Fibroblast of the aortic adventitia (primary cell): ENCODE measurements at regions not wholly inside any gene's neighbourhood (a gene's known extent, or its start where the extent isn't known, plus 50 kb on each side); places are given as distances from the start of the nearest gene placed in this dataset.
"Not testable (repeated sequence)": the region's sequence is repeated elsewhere in the genome, so short reads cannot be mapped to it uniquely, and the experiment has no call there.

Experiments
- DNase-seq: peaks from one replicate; pipeline ENCODE4 v3.0.0-alpha.2; 2010; ENCODE audit warnings: low read depth
- H3K4me3 ChIP-seq: 2 replicates; pipeline ENCODE4 v1.5.1; 2011; ENCODE audit warnings: low read depth, mild to moderate bottlenecking, control low read depth, low read length, moderate library complexity
- CTCF ChIP-seq: IDR thresholded peaks from 2 replicates; pipeline ENCODE4 v1.5.1; 2011; ENCODE audit warnings: mild to moderate bottlenecking, low read length, control low read depth, inconsistent platforms; ENCODE audit not compliant: insufficient read depth

- no peak for DNase-seq
- TF ChIP-seq CTCF = no peak
- H3K4me3 ChIP-seq = no peak overlapping the region
These were observed 197.1 kb upstream of the IRS2 start for GRCh38 chr13:109983447-109983846.

GRCh38 chr13:109981000-109981399, 194.6 kb upstream of the IRS2 start:
- DNase-seq = no peak
- H3K4me3 ChIP-seq = no peak overlapping the region
- TF ChIP-seq CTCF = no peak

DNA sequence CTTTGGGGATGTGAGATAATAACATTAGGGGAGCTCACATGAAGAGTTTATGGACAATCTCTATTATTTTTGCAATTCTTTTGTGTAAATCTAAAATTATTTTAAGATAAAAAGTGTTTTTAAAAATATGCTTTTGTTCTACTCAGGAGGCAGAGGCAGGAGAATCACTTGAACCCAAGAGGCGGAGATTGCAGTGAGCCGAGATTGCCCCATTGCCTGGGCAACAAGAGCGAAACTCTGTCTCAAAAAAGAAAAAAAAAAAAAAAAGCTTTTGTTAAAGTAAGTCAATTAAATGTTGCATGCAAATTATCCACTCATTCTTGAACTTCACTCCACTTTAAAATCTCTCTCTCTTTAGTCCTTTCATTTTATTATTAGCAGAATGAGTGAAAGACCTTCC, 193.3 kb upstream of the IRS2 start:
- not testable (repeated sequence) for DNase-seq, H3K4me3 ChIP-seq

DNA sequence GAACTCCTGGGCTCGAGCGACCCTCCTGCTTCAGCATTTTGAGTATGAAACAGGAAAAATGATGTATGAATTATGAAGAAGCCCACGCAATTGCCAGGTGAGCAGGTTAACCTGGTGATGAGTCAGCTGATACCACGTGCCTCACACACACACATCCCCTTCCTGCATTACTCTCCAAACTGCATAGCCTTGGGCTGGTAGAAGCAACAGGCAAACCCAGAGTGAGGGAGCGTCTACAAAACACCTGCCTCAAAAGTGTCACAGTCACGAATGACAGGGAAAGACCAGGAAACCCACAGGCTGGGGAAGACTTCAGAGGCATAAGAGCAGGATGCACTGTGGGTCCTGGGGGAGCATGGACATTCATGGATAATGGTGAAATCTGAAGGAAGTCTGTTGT, 192.8 kb upstream of the IRS2 start:
- TF ChIP-seq CTCF = no peak
- DNase-seq = no peak
- H3K4me3 ChIP-seq = no peak overlapping the region

- DNase-seq = no peak
- TF ChIP-seq CTCF = no peak
- H3K4me3 ChIP-seq = no peak overlapping the region
These were observed 191.0 kb upstream of the IRS2 start for GRCh38 chr13:109977212-109977968.

DNA sequence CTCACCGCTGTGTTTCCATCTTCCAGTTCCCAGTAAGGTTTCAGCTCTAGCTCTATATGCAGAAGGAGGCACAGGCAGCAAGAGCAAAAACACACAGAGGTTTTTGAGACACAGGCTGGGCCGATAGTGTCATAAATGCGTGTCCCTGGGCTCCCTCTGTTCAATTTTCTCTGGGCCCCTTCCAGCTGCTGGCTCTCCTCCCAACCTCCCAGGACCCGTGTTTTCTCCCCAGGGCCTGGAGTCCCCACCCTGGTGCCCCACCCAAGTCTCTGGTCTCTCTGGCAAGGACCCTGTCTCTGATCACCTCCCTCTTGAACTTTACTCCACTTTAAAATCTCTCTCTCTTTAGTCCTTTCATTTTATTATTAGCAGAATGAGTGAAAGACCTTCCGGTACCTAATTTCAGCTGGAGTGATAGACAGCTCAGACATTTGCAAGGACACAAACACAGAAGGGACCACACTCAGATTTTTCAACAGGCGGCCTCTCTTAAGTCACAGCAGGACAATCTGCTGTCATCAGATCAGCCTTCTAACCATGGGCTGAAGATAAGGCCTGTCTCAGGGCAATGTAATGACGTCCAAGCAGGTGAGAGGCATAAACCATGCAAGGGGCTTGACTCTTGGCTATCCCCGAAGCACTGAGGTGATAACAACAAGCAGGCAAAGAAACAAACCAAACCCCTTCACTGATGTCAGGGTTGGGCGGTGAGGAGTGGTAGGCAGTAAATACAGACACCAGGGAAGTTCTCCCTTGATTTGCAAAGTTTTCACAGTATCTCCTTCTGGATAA, 190.0 kb upstream of the IRS2 start:
- no peak for DNase-seq
- no peak for TF ChIP-seq CTCF
- H3K4me3 ChIP-seq = no peak overlapping the region

GRCh38 chr13:109974354-109974753, 188.0 kb upstream of the IRS2 start:
- no peak overlapping the region for H3K4me3 ChIP-seq
- no peak for TF ChIP-seq CTCF
- peak; percentile 18 for DNase-seq
